Astrocyte (in vitro differentiated cells and primary cell): ENCODE measurements at regions not wholly inside any gene's neighbourhood (a gene's known extent, or its start where the extent isn't known, plus 50 kb on each side); places are given as distances from the start of the nearest gene placed in this dataset.

ENCODE experiments used
- CTCF ChIP-seq: IDR thresholded peaks from 2 replicates; pipeline ENCODE4 v1.5.1; 2011; ENCODE audit warnings: low read depth, mild to moderate bottlenecking, inconsistent platforms, low read length, moderate library complexity; ENCODE audit not compliant: insufficient read depth
- EZH2 ChIP-seq: IDR thresholded peaks from 2 replicates; pipeline ENCODE4 v1.6.1; 2012; ENCODE audit warnings: mild to moderate bottlenecking, low read length, inconsistent platforms; ENCODE audit not compliant: insufficient read depth

GRCh38 chr6:6085928-6086668 lies 79.4 kb upstream of the NRN1 start:
- no peak for TF ChIP-seq CTCF
- TF ChIP-seq EZH2 = no peak
